Activated T-cell treated with anti-CD3 and anti-CD28 coated beads, Interleukin-2, amount 50 U/mL, for 72 hours (primary cell): ENCODE measurements at regions not wholly inside any gene's neighbourhood (a gene's known extent, or its start where the extent isn't known, plus 50 kb on each side); places are given as distances from the start of the nearest gene placed in this dataset.

Experiments used
- ATAC-seq, 2 donors: fragments of 150-1000 bp; cut with Tn5 transposase; replicated peaks in 1 of 2; 2 replicates each; pipeline ENCODE4 v1.10.0; 2021; ENCODE audit warnings: moderate library complexity in 2 of 2, mild to moderate bottlenecking in 1 of 2
- DNase-seq, 2 donors: peaks; one replicate each; pipeline ENCODE4 v3.0.0; 2021 to 2022; ENCODE audit warnings: mixed read lengths in 1 of 2
- H3K27ac Mint-ChIP-seq: one replicate; pipeline ENCODE4 v1.8.0; 2022; ENCODE audit warnings: mild to moderate bottlenecking, moderate library complexity, mixed read lengths
- H3K27me3 Mint-ChIP-seq: one replicate; pipeline ENCODE4 v1.8.0; 2022; ENCODE audit warnings: low read depth, mixed read lengths
- H3K36me3 Mint-ChIP-seq, 2 donors: one replicate each; pipeline ENCODE4 v1.8.0; 2022; ENCODE audit warnings: mixed read lengths in 2 of 2, mild to moderate bottlenecking in 1 of 2; ENCODE audit not compliant: insufficient read depth in 2 of 2
- H3K4me1 Mint-ChIP-seq: one replicate; pipeline ENCODE4 v1.8.0; 2022; ENCODE audit warnings: low read depth, mixed read lengths
- H3K4me3 Mint-ChIP-seq, 2 donors: one replicate each; pipeline ENCODE4 v1.8.0; 2022; ENCODE audit warnings: mild to moderate bottlenecking in 2 of 2, mixed read lengths in 2 of 2, moderate library complexity in 2 of 2
- H3K9me3 Mint-ChIP-seq, 2 donors: one replicate each; pipeline ENCODE4 v1.8.0; 2022; ENCODE audit warnings: mixed read lengths in 2 of 2

DNA sequence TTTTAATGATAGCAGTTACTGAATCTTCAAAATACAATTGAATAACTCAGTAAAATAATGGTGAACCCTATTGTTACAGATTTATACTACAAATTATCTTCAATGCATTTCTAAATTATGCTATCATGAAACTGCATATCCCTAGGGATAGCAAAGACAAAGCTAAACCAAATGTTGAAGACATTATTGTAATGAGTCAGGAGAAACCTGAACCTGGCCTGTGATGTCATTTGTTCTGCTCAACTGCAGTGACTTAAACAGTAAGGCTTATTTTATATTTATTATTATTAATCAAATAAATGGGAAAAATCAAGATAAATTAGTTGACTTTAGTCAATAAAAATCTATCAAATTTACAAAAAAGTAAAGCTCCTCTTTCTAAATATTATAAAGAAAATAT lies 100.3 kb downstream of the UCHL5 start:
- Mint-ChIP-seq H3K4me3 (no peak overlapping the region), H3K27me3 (no peaks in the 10 kb centered on the region), H3K9me3 (no peaks in the 10 kb centered on the region), H3K36me3 (no peaks in the 10 kb centered on the region), H3K27ac (no peak overlapping the region), H3K4me1 (peaks cover 8% of the 10 kb centered on the region)
- DNase-seq (no peak), ATAC-seq (no peak)

DNA sequence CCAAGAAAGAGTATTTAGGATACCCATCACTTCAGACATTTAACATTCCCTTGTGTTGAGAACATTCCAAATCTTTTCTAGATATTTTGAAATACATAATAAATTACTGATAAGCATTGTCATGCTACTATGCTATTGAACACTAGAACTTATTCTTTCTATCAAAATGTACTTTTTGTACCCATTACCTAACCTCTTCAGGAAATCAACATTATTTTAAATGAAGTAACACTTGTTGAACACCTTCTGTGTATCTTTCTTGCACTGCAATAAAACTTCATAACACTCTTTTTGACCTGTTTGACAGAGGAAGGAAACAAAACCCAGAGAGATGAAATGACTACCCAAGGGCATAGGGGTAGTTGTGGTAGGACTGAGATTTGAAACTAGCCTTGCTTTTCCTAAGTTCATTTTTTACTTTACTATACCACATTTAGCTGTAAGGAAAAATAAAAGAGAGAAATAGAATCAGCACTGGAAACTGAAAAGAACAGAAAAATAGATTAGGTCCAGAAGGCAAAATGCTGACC lies 99.4 kb downstream of the UCHL5 start:
- Mint-ChIP-seq H3K4me1 (peaks cover 8% of the 10 kb centered on the region), H3K36me3 (no peaks in the 10 kb centered on the region), H3K9me3 (no peaks in the 10 kb centered on the region), H3K27me3 (no peaks in the 10 kb centered on the region), H3K4me3 (no peak overlapping the region), H3K27ac (no peak overlapping the region)
- ATAC-seq (peak; percentile 22 to 47), DNase-seq (no peak)
